H9 (cell line): ENCODE measurements at regions not wholly inside any gene's neighbourhood (a gene's known extent, or its start where the extent isn't known, plus 50 kb on each side); places are given as distances from the start of the nearest gene placed in this dataset.

Experiments used
- DNase-seq: peaks from one replicate; pipeline ENCODE4 v3.0.0-alpha.2; 2017
- H2AFZ ChIP-seq: one replicate; pipeline ENCODE4 v1.6.1; 2013; ENCODE audit warnings: mild to moderate bottlenecking, low read length, control low read depth, moderate library complexity
- H2AK5ac ChIP-seq: 2 replicates; pipeline ENCODE4 v1.6.1; 2013; ENCODE audit warnings: low read length, control low read depth, mixed read lengths; ENCODE audit not compliant: insufficient read length
- H2BK120ac ChIP-seq: one replicate; pipeline ENCODE4 v1.6.1; 2013; ENCODE audit warnings: low read depth, mild to moderate bottlenecking, low read length, control low read depth, inconsistent platforms; ENCODE audit not compliant: poor library complexity, severe bottlenecking
- H2BK12ac ChIP-seq: 2 replicates; pipeline ENCODE4 v1.6.1; 2013; ENCODE audit warnings: low read length, control low read depth, mixed read lengths, low read depth; ENCODE audit not compliant: insufficient read length
- H2BK15ac ChIP-seq: 2 replicates; pipeline ENCODE4 v1.6.1; 2013; ENCODE audit warnings: low read depth, low read length, control low read depth
- H2BK20ac ChIP-seq: one replicate; pipeline ENCODE4 v1.6.1; 2013; ENCODE audit warnings: low read depth, mild to moderate bottlenecking, low read length, control low read depth, inconsistent platforms; ENCODE audit not compliant: poor library complexity, severe bottlenecking
- H2BK5ac ChIP-seq: 2 replicates; pipeline ENCODE4 v1.6.1; 2013; ENCODE audit warnings: low read length, control low read depth, mixed read lengths; ENCODE audit not compliant: insufficient read length
- H3K14ac ChIP-seq: 2 replicates; pipeline ENCODE4 v1.6.1; 2013; ENCODE audit warnings: low read length, control low read depth; ENCODE audit not compliant: insufficient read depth
- H3K18ac ChIP-seq: 2 replicates; pipeline ENCODE4 v1.6.1; 2013; ENCODE audit warnings: low read depth, mild to moderate bottlenecking, mixed read lengths, low read length, control low read depth; ENCODE audit not compliant: insufficient read length
- H3K23ac ChIP-seq: 2 replicates; pipeline ENCODE4 v1.6.1; 2013; ENCODE audit warnings: low read length, control low read depth, mixed read lengths, low read depth; ENCODE audit not compliant: insufficient read length
- H3K23me2 ChIP-seq: 2 replicates; pipeline ENCODE4 v1.6.1; 2013; ENCODE audit warnings: low read depth, mild to moderate bottlenecking, mixed read lengths, low read length, control low read depth; ENCODE audit not compliant: insufficient read length, poor library complexity, severe bottlenecking
- H3K27ac ChIP-seq: 2 replicates; pipeline ENCODE4 v1.5.1; 2013; ENCODE audit warnings: low read length, control low read depth, mixed read lengths, low read depth; ENCODE audit not compliant: insufficient read length
- H3K27me3 ChIP-seq: 2 replicates; pipeline ENCODE4 v1.6.1; 2013; ENCODE audit warnings: low read length, control low read depth, inconsistent platforms; ENCODE audit not compliant: insufficient read depth
- H3K4ac ChIP-seq: 2 replicates; pipeline ENCODE4 v1.6.1; 2013; ENCODE audit warnings: low read depth, mild to moderate bottlenecking, control low read depth, inconsistent platforms, low read length, moderate library complexity
- H3K4me1 ChIP-seq: 2 replicates; pipeline ENCODE4 v1.6.1; 2013; ENCODE audit warnings: low read length, control low read depth, inconsistent platforms; ENCODE audit not compliant: insufficient read depth
- H3K4me2 ChIP-seq: 2 replicates; pipeline ENCODE4 v1.6.1; 2013; ENCODE audit warnings: low read length, control low read depth, mixed read lengths; ENCODE audit not compliant: insufficient read length, insufficient read depth
- H3K56ac ChIP-seq: 2 replicates; pipeline ENCODE4 v1.6.1; 2013; ENCODE audit warnings: low read depth, mild to moderate bottlenecking, mixed read lengths, low read length, control low read depth; ENCODE audit not compliant: insufficient read length
- H3K79me1 ChIP-seq: 2 replicates; pipeline ENCODE4 v1.6.1; 2013; ENCODE audit warnings: low read depth, mild to moderate bottlenecking, moderate library complexity, low read length, control low read depth, inconsistent platforms; ENCODE audit not compliant: insufficient read depth, poor library complexity, severe bottlenecking
- H3K79me2 ChIP-seq: 2 replicates; pipeline ENCODE4 v1.6.1; 2013; ENCODE audit warnings: low read length, control low read depth, inconsistent platforms; ENCODE audit not compliant: insufficient read depth
- H3K9ac ChIP-seq: 2 replicates; pipeline ENCODE4 v1.6.1; 2013; ENCODE audit warnings: low read length, control low read depth, mixed read lengths; ENCODE audit not compliant: insufficient read length; ENCODE audit errors: extremely low read depth
- H3K9me3 ChIP-seq: one replicate; pipeline ENCODE4 v1.6.1; 2013; ENCODE audit warnings: low read depth, low read length, inconsistent platforms; ENCODE audit not compliant: control insufficient read depth
- H3T11ph ChIP-seq: one replicate; pipeline ENCODE4 v1.6.1; 2013; ENCODE audit warnings: mild to moderate bottlenecking, low read length, control low read depth, inconsistent platforms
- H4K20me1 ChIP-seq: one replicate; pipeline ENCODE4 v1.6.1; 2013; ENCODE audit not compliant: control insufficient read depth, insufficient read length, insufficient read depth
- H4K5ac ChIP-seq: 2 replicates; pipeline ENCODE4 v1.6.1; 2013; ENCODE audit warnings: low read depth, mild to moderate bottlenecking, mixed read lengths, low read length, control low read depth; ENCODE audit not compliant: insufficient read length
- H4K8ac ChIP-seq: replicated peaks from 2 replicates; pipeline ENCODE4 v1.6.1; 2013; ENCODE audit warnings: low read length, control low read depth, mixed read lengths, low read depth; ENCODE audit not compliant: insufficient read length
- H4K91ac ChIP-seq: 2 replicates; pipeline ENCODE4 v1.6.1; 2013; ENCODE audit warnings: low read depth, mild to moderate bottlenecking, moderate library complexity, mixed read lengths, low read length, control low read depth; ENCODE audit not compliant: insufficient read length
- H3K27ac Mint-ChIP-seq, 3 experiments: 2 replicates in 2 of 3; 3 replicates in 1 of 3; pipeline ENCODE4 v1.8.0; 2020 to 2021; ENCODE audit warnings: mixed read lengths in 3 of 3, mild to moderate bottlenecking in 1 of 3, moderate library complexity in 1 of 3
- H3K27me3 Mint-ChIP-seq: 2 replicates; pipeline ENCODE4 v1.8.0; 2021; ENCODE audit warnings: low read depth, mild to moderate bottlenecking, moderate library complexity, mixed read lengths
- H3K36me3 Mint-ChIP-seq, 3 experiments: 2 replicates in 2 of 3; 3 replicates in 1 of 3; pipeline ENCODE4 v1.8.0; 2020 to 2021; ENCODE audit warnings: low read depth in 3 of 3, mixed read lengths in 3 of 3; ENCODE audit not compliant: insufficient read depth in 1 of 3
- H3K4me1 Mint-ChIP-seq, 2 experiments: 2 replicates each; pipeline ENCODE4 v1.8.0; 2020; ENCODE audit warnings: mixed read lengths in 2 of 2
- H3K4me3 Mint-ChIP-seq, 2 experiments: 2 replicates in 1 of 2; 3 replicates in 1 of 2; pipeline ENCODE4 v1.8.0; 2020 to 2021; ENCODE audit warnings: mild to moderate bottlenecking in 2 of 2, mixed read lengths in 2 of 2, moderate library complexity in 1 of 2
- H3K9me3 Mint-ChIP-seq, 2 experiments: 2 replicates in 1 of 2; 3 replicates in 1 of 2; pipeline ENCODE4 v1.8.0; 2020; ENCODE audit warnings: mild to moderate bottlenecking in 2 of 2, mixed read lengths in 2 of 2, moderate library complexity in 1 of 2
- CTCF ChIP-seq: fragments of 200-600 bp; sonication (generic); conservative IDR thresholded peaks from 3 replicates; pipeline ENCODE4 v1.8.0; 2021; ENCODE audit warnings: antibody characterized with exemption, mild to moderate bottlenecking
- WGBS: extraction: QIAGEN DNeasy Blood & Tissue Kit; methylation state at CpG from one replicate; pipeline ENCODE4 v1.1.7; 2013; ENCODE audit warnings: missing lambda C conversion rate, low lambda C conversion rate, mixed read lengths; ENCODE audit not compliant: insufficient read length; ENCODE audit errors: extremely low coverage; 5-methylcytosine and 5-hydroxymethylcytosine counted together

GRCh38 chr15:92813485-92813884 lies 86.6 kb upstream of the CHD2 start:
- peaks cover 41 to 46% of the 10 kb centered on the region in 2 experiments for H3K4me1 Mint-ChIP-seq
- H3K14ac ChIP-seq, result no peak overlapping the region
- H4K91ac ChIP-seq, result no peak overlapping the region
- no peak overlapping the region for H4K8ac ChIP-seq
- no CpG with 5 or more reads among the region's 4 CpGs for WGBS
- no peak overlapping the region for H3K23ac ChIP-seq
- peaks cover 5% of the 10 kb centered on the region; the same call in 1 of the 2 replicates for H3K4me1 ChIP-seq
- no peaks in the 10 kb centered on the region for H3K9me3 ChIP-seq
- H3K4me3 Mint-ChIP-seq, result no peak overlapping the region
- H3K9me3 Mint-ChIP-seq, result no peaks in the 10 kb centered on the region
- H3K9ac ChIP-seq, result no peak overlapping the region
- H3K36me3 Mint-ChIP-seq, result no peaks in the 10 kb centered on the region
- no peak for TF ChIP-seq CTCF
- no peaks in the 10 kb centered on the region for H3K27me3 Mint-ChIP-seq
- no peak overlapping the region for H4K5ac ChIP-seq
- H2BK12ac ChIP-seq, result no peak overlapping the region
- H3T11ph ChIP-seq, result no peak overlapping the region
- no peak overlapping the region for H2AK5ac ChIP-seq
- H3K4me2 ChIP-seq, result no peak overlapping the region
- no peak overlapping the region for H2AFZ ChIP-seq
- DNase-seq, result no peak
- no peak overlapping the region for H3K27ac Mint-ChIP-seq
- H2BK20ac ChIP-seq, result no peak overlapping the region
- no peaks in the 10 kb centered on the region for H3K79me1 ChIP-seq
- H3K27ac ChIP-seq, result no peak overlapping the region
- no peak overlapping the region for H2BK5ac ChIP-seq
- no peak overlapping the region for H3K56ac ChIP-seq
- no peak overlapping the region for H3K18ac ChIP-seq
- H2BK120ac ChIP-seq, result no peak overlapping the region
- H3K79me2 ChIP-seq, result 0 out of 2 replicates have a peak, but pooled peaks cover 1% of the 10 kb centered on the region
- no peaks in the 10 kb centered on the region for H4K20me1 ChIP-seq
- peaks cover 14% of the 10 kb centered on the region for H3K23me2 ChIP-seq
- no peak overlapping the region for H2BK15ac ChIP-seq
- H3K27me3 ChIP-seq, result no peaks in the 10 kb centered on the region
- H3K4ac ChIP-seq, result no peak overlapping the region
